ENCODE measurements at regions not wholly inside any gene's neighbourhood (a gene's known extent, or its start where the extent isn't known, plus 50 kb on each side); places are given as distances from the start of the nearest gene placed in this dataset.

- TF ChIP-seq CTCF (IDR thresholded peaks at IDR 0.05; ENCODE audit: insufficient read depth, low read depth, low read length, missing control alignments): no peak
- DNase-seq (ENCODE audit: low read depth): no peak
- H3K4me3 ChIP-seq (ENCODE audit: low read length): no peak overlapping the region
These were observed 79.3 kb upstream of the NPVF start for GRCh38 chr7:25307624-25308023.

- no peak overlapping the region for H3K4me3 ChIP-seq (ENCODE audit: low read length)
- no peak for DNase-seq (ENCODE audit: low read depth)
- TF ChIP-seq CTCF (IDR thresholded peaks at IDR 0.05; ENCODE audit: insufficient read depth, low read depth, low read length, missing control alignments): no peak
These were observed 80.0 kb upstream of the NPVF start for GRCh38 chr7:25308246-25308645.

- H3K4me3 ChIP-seq (ENCODE audit: low read length): no peak overlapping the region
- TF ChIP-seq CTCF (IDR thresholded peaks at IDR 0.05; ENCODE audit: insufficient read depth, low read depth, low read length, missing control alignments): no peak
- no peak for DNase-seq (ENCODE audit: low read depth)
These were observed 80.8 kb upstream of the NPVF start for GRCh38 chr7:25308906-25309705.

- no peak overlapping the region for H3K4me3 ChIP-seq (ENCODE audit: low read length)
- DNase-seq (ENCODE audit: low read depth): peak; percentile 21
- no peak for TF ChIP-seq CTCF (IDR thresholded peaks at IDR 0.05; ENCODE audit: insufficient read depth, low read depth, low read length, missing control alignments)
These were observed 82.6 kb upstream of the NPVF start for GRCh38 chr7:25310896-25311295.

GRCh38 chr7:25311346-25311745 lies 83.1 kb upstream of the NPVF start:
- no peak overlapping the region for H3K4me3 ChIP-seq (ENCODE audit: low read length)
- peak; percentile 85 for DNase-seq (ENCODE audit: low read depth)
- no peak for TF ChIP-seq CTCF (IDR thresholded peaks at IDR 0.05; ENCODE audit: insufficient read depth, low read depth, low read length, missing control alignments)

GRCh38 chr7:25312968-25313367 lies 84.7 kb upstream of the NPVF start:
- H3K4me3 ChIP-seq (ENCODE audit: low read length): no peak overlapping the region
- DNase-seq (ENCODE audit: low read depth): no peak
- TF ChIP-seq CTCF (IDR thresholded peaks at IDR 0.05; ENCODE audit: insufficient read depth, low read depth, low read length, missing control alignments): no peak

- no peak for TF ChIP-seq CTCF (IDR thresholded peaks at IDR 0.05; ENCODE audit: insufficient read depth, low read depth, low read length, missing control alignments)
- DNase-seq (ENCODE audit: low read depth): no peak
- H3K4me3 ChIP-seq (ENCODE audit: low read length): no peak overlapping the region
These were observed 85.2 kb upstream of the NPVF start for GRCh38 chr7:25313526-25313925.
